Endodermal cell (in vitro differentiated cells): ENCODE measurements at regions not wholly inside any gene's neighbourhood (a gene's known extent, or its start where the extent isn't known, plus 50 kb on each side); places are given as distances from the start of the nearest gene placed in this dataset.
A peak's percentile ranks its signal among the peaks of the same experiment; 100 is the strongest.

ENCODE experiments used
- DNase-seq: peaks from one replicate; pipeline ENCODE4 v3.0.0-alpha.2; 2017
- H3K27ac ChIP-seq: 2 replicates; pipeline ENCODE4 v1.5.1; 2013; ENCODE audit warnings: mild to moderate bottlenecking, low read depth, low read length, moderate library complexity
- H3K27me3 ChIP-seq: 2 replicates; pipeline ENCODE4 v1.6.1; 2013; ENCODE audit warnings: mild to moderate bottlenecking, low read length, moderate library complexity; ENCODE audit not compliant: insufficient read depth, control insufficient read depth, poor library complexity, severe bottlenecking
- H3K36me3 ChIP-seq: 2 replicates; pipeline ENCODE4 v1.7.0; 2013; ENCODE audit warnings: mild to moderate bottlenecking, low read length, moderate library complexity; ENCODE audit not compliant: control insufficient read depth, insufficient read depth
- H3K4me1 ChIP-seq: one replicate; pipeline ENCODE4 v1.7.0; 2013; ENCODE audit warnings: low read length; ENCODE audit not compliant: control insufficient read depth, insufficient read depth
- H3K4me3 ChIP-seq: 2 replicates; pipeline ENCODE4 v1.5.1; 2013; ENCODE audit warnings: mild to moderate bottlenecking, low read length, moderate library complexity
- H3K9ac ChIP-seq: 2 replicates; pipeline ENCODE4 v1.6.1; 2013; ENCODE audit warnings: mild to moderate bottlenecking, low read length, moderate library complexity; ENCODE audit not compliant: poor library complexity, severe bottlenecking; ENCODE audit errors: extremely low read depth
- H3K9me3 ChIP-seq: 2 replicates; pipeline ENCODE4 v1.6.1; 2013; ENCODE audit warnings: mild to moderate bottlenecking, low read length, moderate library complexity; ENCODE audit not compliant: control insufficient read depth
- H3K27ac Mint-ChIP-seq: 2 replicates; pipeline ENCODE4 v1.8.0; 2020; ENCODE audit warnings: mixed read lengths
- H3K27me3 Mint-ChIP-seq: 2 replicates; pipeline ENCODE4 v1.8.0; 2021; ENCODE audit warnings: mild to moderate bottlenecking, mixed read lengths; ENCODE audit not compliant: insufficient read depth
- H3K36me3 Mint-ChIP-seq: 2 replicates; pipeline ENCODE4 v1.8.0; 2020; ENCODE audit warnings: low read depth, mixed read lengths
- H3K4me1 Mint-ChIP-seq: 2 replicates; pipeline ENCODE4 v1.8.0; 2020; ENCODE audit warnings: mixed read lengths
- H3K4me3 Mint-ChIP-seq: 2 replicates; pipeline ENCODE4 v1.8.0; 2020; ENCODE audit warnings: mild to moderate bottlenecking, moderate library complexity, mixed read lengths
- H3K9me3 Mint-ChIP-seq: 2 replicates; pipeline ENCODE4 v1.8.0; 2020; ENCODE audit warnings: mild to moderate bottlenecking, mixed read lengths
- WGBS, 2 experiments: methylation state at CpG; one replicate each; pipeline versions ENCODE4 v1.1.5 to v1.1.7; 2013; ENCODE audit warnings: missing lambda C conversion rate in 2 of 2, mixed read lengths in 1 of 2; ENCODE audit not compliant: insufficient coverage in 1 of 2, insufficient read length in 1 of 2; 5-methylcytosine and 5-hydroxymethylcytosine counted together
- TF ChIP-seq, protein P1 (sequence below): fragments of 200-600 bp; sonication (generic); conservative IDR thresholded peaks from 2 replicates; pipeline ENCODE4 v1.5.0; 2021; ENCODE audit warnings: antibody characterized with exemption, mild to moderate bottlenecking

DNA sequence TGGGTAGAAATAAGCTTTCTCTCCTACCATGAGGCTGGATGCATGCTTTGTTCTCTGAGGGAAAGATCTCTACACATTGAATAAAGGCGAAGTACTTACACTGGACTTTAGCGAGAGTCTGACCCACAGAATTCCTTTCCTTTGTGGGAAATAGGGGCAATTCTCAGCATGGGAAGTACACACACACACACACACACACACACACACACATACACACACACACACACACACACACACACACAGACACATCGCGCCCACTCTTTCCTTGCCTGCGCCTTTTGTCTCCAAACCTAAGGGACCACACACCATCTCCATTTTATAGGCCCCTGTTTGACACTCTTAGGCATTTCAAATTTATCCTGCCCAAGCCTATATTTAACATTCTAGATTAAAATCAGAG lies 83.8 kb downstream of the LUZP4 start:
- Mint-ChIP-seq H3K27ac (peak overlapping the region; percentile 95), H3K4me3 (no peak overlapping the region), H3K36me3 (no peaks in the 10 kb centered on the region), H3K4me1 (peaks cover 14% of the 10 kb centered on the region), H3K27me3 (no peaks in the 10 kb centered on the region), H3K9me3 (no peaks in the 10 kb centered on the region)
- H3K4me1 ChIP-seq, result no peaks in the 10 kb centered on the region
- 90% methylated on average over 5 of the region's 5 CpGs; no CpG with 5 or more reads in 1 of the 2 experiments for WGBS, 2 experiments
- no peak overlapping the region for H3K9ac ChIP-seq
- DNase-seq, result peak; percentile 48
- no peaks in the 10 kb centered on the region for H3K27me3 ChIP-seq
- TF ChIP-seq, protein P1, sequence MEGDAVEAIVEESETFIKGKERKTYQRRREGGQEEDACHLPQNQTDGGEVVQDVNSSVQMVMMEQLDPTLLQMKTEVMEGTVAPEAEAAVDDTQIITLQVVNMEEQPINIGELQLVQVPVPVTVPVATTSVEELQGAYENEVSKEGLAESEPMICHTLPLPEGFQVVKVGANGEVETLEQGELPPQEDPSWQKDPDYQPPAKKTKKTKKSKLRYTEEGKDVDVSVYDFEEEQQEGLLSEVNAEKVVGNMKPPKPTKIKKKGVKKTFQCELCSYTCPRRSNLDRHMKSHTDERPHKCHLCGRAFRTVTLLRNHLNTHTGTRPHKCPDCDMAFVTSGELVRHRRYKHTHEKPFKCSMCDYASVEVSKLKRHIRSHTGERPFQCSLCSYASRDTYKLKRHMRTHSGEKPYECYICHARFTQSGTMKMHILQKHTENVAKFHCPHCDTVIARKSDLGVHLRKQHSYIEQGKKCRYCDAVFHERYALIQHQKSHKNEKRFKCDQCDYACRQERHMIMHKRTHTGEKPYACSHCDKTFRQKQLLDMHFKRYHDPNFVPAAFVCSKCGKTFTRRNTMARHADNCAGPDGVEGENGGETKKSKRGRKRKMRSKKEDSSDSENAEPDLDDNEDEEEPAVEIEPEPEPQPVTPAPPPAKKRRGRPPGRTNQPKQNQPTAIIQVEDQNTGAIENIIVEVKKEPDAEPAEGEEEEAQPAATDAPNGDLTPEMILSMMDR, result no peak
- H3K4me3 ChIP-seq, result no peak overlapping the region
- peak overlapping the region; percentile 47 for H3K27ac ChIP-seq
- H3K9me3 ChIP-seq, result no peaks in the 10 kb centered on the region
- H3K36me3 ChIP-seq, result no peaks in the 10 kb centered on the region

DNA sequence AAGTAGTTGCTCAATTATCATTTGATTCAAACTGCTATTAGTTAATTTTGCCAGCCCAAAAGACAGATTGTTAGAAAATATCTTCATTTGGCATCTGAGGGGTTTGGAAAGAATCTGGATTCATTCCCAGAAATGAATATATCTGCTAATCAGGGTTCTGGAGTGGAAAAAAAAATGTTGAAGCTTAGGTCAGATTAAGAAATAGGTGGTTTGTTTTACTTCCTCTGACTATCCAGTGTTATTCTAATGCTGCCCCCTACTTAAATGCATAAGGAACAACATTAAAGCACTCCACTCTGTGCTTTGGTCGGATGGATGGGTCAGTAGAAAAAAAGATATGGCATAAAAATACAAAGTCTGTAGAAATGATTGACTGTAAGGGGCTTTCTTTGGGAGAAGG lies 89.0 kb downstream of the LUZP4 start:
- H3K36me3 Mint-ChIP-seq, result no peaks in the 10 kb centered on the region
- no peak overlapping the region for H3K27ac Mint-ChIP-seq
- no peak for DNase-seq
- no peak overlapping the region for H3K9ac ChIP-seq
- no peaks in the 10 kb centered on the region for H3K4me1 Mint-ChIP-seq
- no peak overlapping the region for H3K4me3 ChIP-seq
- no peaks in the 10 kb centered on the region for H3K9me3 ChIP-seq
- H3K27ac ChIP-seq, result no peak overlapping the region
- H3K36me3 ChIP-seq, result no peaks in the 10 kb centered on the region
- no peaks in the 10 kb centered on the region for H3K4me1 ChIP-seq
- no peak overlapping the region for H3K4me3 Mint-ChIP-seq
- TF ChIP-seq, protein P1, result peak; percentile 43
- no peaks in the 10 kb centered on the region for H3K27me3 ChIP-seq
- no peaks in the 10 kb centered on the region for H3K27me3 Mint-ChIP-seq
- no peaks in the 10 kb centered on the region for H3K9me3 Mint-ChIP-seq
- 89% methylated on average over 1 of the region's 1 CpG; no CpG with 5 or more reads in 1 of the 2 experiments for WGBS, 2 experiments

DNA sequence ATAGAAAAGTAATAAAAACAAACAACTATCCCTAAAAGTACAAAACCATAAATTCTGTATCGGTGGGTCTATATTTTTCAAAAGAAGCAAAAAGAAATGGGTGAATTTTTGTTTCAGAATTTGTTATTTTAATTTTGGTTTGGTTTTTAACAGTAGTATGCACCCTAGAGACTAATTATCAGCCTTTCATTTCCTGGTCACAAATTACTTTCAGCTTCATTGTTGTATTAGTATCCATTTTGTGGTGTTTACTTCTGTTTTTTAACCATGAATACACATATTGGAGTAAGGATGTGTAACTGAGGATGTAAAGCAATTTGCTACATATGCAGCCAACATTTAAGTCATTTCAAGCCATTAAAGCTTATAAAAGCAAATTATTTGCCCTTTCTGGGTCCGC lies 97.8 kb downstream of the LUZP4 start:
- Mint-ChIP-seq H3K4me3 (no peak overlapping the region), H3K36me3 (no peaks in the 10 kb centered on the region), H3K27ac (no peak overlapping the region), H3K4me1 (peaks cover 11% of the 10 kb centered on the region), H3K9me3 (no peaks in the 10 kb centered on the region), H3K27me3 (no peaks in the 10 kb centered on the region)
- no peak overlapping the region for H3K4me3 ChIP-seq
- no peak overlapping the region for H3K9ac ChIP-seq
- H3K36me3 ChIP-seq, result no peaks in the 10 kb centered on the region
- WGBS, 2 experiments, result no CpG with 5 or more reads among the region's 2 CpGs
- H3K9me3 ChIP-seq, result no peaks in the 10 kb centered on the region
- no peaks in the 10 kb centered on the region for H3K4me1 ChIP-seq
- TF ChIP-seq, protein P1, result no peak
- H3K27ac ChIP-seq, result no peak overlapping the region
- no peak for DNase-seq
- H3K27me3 ChIP-seq, result no peaks in the 10 kb centered on the region
